Cardiac muscle cell (in vitro differentiated cells and primary cell): ENCODE measurements at regions not wholly inside any gene's neighbourhood (a gene's known extent, or its start where the extent isn't known, plus 50 kb on each side); places are given as distances from the start of the nearest gene placed in this dataset.

Experiments
- DNase-seq, 2 donors: peaks; one replicate each; pipeline versions ENCODE4 v3.0.0 to v3.0.0-alpha.2; 2010 to 2017; ENCODE audit warnings: low read depth in 1 of 2, low spot score in 1 of 2
- H3K27ac ChIP-seq: fragments of 200-600 bp; sonication (generic); 2 replicates; pipeline ENCODE4 v1.5.1; 2016
- H3K27me3 ChIP-seq: fragments of 200-600 bp; sonication (generic); 2 replicates; pipeline ENCODE4 v1.6.0; 2016; ENCODE audit warnings: control low read depth
- H3K36me3 ChIP-seq: fragments of 200-600 bp; sonication (generic); 2 replicates; pipeline ENCODE4 v1.5.1; 2016; ENCODE audit warnings: control low read depth
- H3K4me1 ChIP-seq: fragments of 200-600 bp; sonication (generic); 2 replicates; pipeline ENCODE4 v1.8.1; 2017; ENCODE audit warnings: low read depth, mild to moderate bottlenecking, mixed run types
- H3K4me3 ChIP-seq: fragments of 200-600 bp; sonication (generic); 2 replicates; pipeline ENCODE4 v1.5.1; 2016; ENCODE audit warnings: mild to moderate bottlenecking
- H3K9me3 ChIP-seq: fragments of 200-600 bp; sonication (generic); 2 replicates; pipeline ENCODE4 v1.5.1; 2017; ENCODE audit warnings: low read depth, mild to moderate bottlenecking, control low read depth
- CTCF ChIP-seq: IDR thresholded peaks from 2 replicates; pipeline ENCODE4 v1.5.1; 2012; ENCODE audit warnings: low read depth, mild to moderate bottlenecking, low read length

- Histone ChIP-seq H3K9me3 (no peaks in the 10 kb centered on the region), H3K4me3 (no peak overlapping the region), H3K27ac (no peak overlapping the region), H3K36me3 (no peaks in the 10 kb centered on the region), H3K4me1 (no peaks in the 10 kb centered on the region), H3K27me3 (no peaks in the 10 kb centered on the region)
- TF ChIP-seq CTCF: no peak
- no peak for DNase-seq
These were observed 133.8 kb upstream of the IQSEC1 start for GRCh38 chr3:13206799-13207577.

- no peak for TF ChIP-seq CTCF
- no peaks in the 10 kb centered on the region for H3K9me3 ChIP-seq
- H3K27ac ChIP-seq: no peak overlapping the region
- no peak overlapping the region for H3K4me3 ChIP-seq
- no peak for DNase-seq
- H3K36me3 ChIP-seq: no peaks in the 10 kb centered on the region
- H3K27me3 ChIP-seq: no peaks in the 10 kb centered on the region
- H3K4me1 ChIP-seq: no peaks in the 10 kb centered on the region
These were observed 132.4 kb upstream of the IQSEC1 start for GRCh38 chr3:13205567-13206143.

GRCh38 chr3:13204177-13204581, 130.9 kb upstream of the IQSEC1 start:
- DNase-seq: no peak
- H3K4me1 ChIP-seq: no peaks in the 10 kb centered on the region
- H3K9me3 ChIP-seq: no peaks in the 10 kb centered on the region
- no peak for TF ChIP-seq CTCF
- no peak overlapping the region for H3K4me3 ChIP-seq
- H3K27ac ChIP-seq: no peak overlapping the region
- no peaks in the 10 kb centered on the region for H3K36me3 ChIP-seq
- no peaks in the 10 kb centered on the region for H3K27me3 ChIP-seq

GRCh38 chr3:13203398-13204176, 130.4 kb upstream of the IQSEC1 start:
- Histone ChIP-seq H3K4me3 (no peak overlapping the region), H3K4me1 (no peaks in the 10 kb centered on the region), H3K36me3 (no peaks in the 10 kb centered on the region), H3K9me3 (no peaks in the 10 kb centered on the region), H3K27ac (no peak overlapping the region), H3K27me3 (no peaks in the 10 kb centered on the region)
- TF ChIP-seq CTCF: no peak
- no peak for DNase-seq

- Histone ChIP-seq H3K9me3 (no peaks in the 10 kb centered on the region), H3K27me3 (no peaks in the 10 kb centered on the region), H3K4me3 (no peak overlapping the region), H3K36me3 (no peaks in the 10 kb centered on the region), H3K27ac (no peak overlapping the region), H3K4me1 (no peaks in the 10 kb centered on the region)
- no peak for DNase-seq
- no peak for TF ChIP-seq CTCF
These were observed 129.6 kb upstream of the IQSEC1 start for GRCh38 chr3:13202744-13203397.
